Astrocyte of the hippocampus (primary cell): ENCODE measurements at regions not wholly inside any gene's neighbourhood (a gene's known extent, or its start where the extent isn't known, plus 50 kb on each side); places are given as distances from the start of the nearest gene placed in this dataset.

ENCODE experiments used
- DNase-seq: peaks from one replicate; pipeline ENCODE4 v3.0.0; 2011; ENCODE audit warnings: low read depth, low spot score

GRCh38 chr1:232207073-232207866, 422.7 kb downstream of the SIPA1L2 start:
- no peak for DNase-seq

GRCh38 chr1:232204269-232204668, 425.7 kb downstream of the SIPA1L2 start:
- no peak for DNase-seq

- DNase-seq: no peak
Observed at GRCh38 chr1:232201024-232201423, 428.9 kb downstream of the SIPA1L2 start.

- DNase-seq: no peak
Observed at GRCh38 chr1:232196042-232196441, 433.9 kb downstream of the SIPA1L2 start.

- no peak for DNase-seq
Observed at GRCh38 chr1:232194424-232194823, 435.5 kb downstream of the SIPA1L2 start.

GRCh38 chr1:232193451-232193783, 436.5 kb downstream of the SIPA1L2 start:
- no peak for DNase-seq

GRCh38 chr1:232192781-232193450, 437.0 kb downstream of the SIPA1L2 start:
- peak; percentile 19 for DNase-seq

GRCh38 chr1:232191560-232191959, 438.4 kb downstream of the SIPA1L2 start:
- DNase-seq: no peak

GRCh38 chr1:232188318-232188717, 441.6 kb downstream of the SIPA1L2 start:
- DNase-seq: no peak

- DNase-seq: no peak
Observed at GRCh38 chr1:232186931-232187330, 443.0 kb downstream of the SIPA1L2 start.

GRCh38 chr1:232184561-232185530, 445.1 kb downstream of the SIPA1L2 start:
- DNase-seq: no peak

- DNase-seq: no peak
Observed at GRCh38 chr1:232183802-232184201, 446.1 kb downstream of the SIPA1L2 start.

- DNase-seq: no peak
Observed at GRCh38 chr1:232183266-232183800, 446.6 kb downstream of the SIPA1L2 start.

- DNase-seq: no peak
Observed at GRCh38 chr1:232182236-232182635, 447.7 kb downstream of the SIPA1L2 start.

GRCh38 chr1:232180779-232181136, 449.2 kb downstream of the SIPA1L2 start:
- no peak for DNase-seq

GRCh38 chr1:232179896-232180778, 449.8 kb downstream of the SIPA1L2 start:
- no peak for DNase-seq

- DNase-seq: no peak
Observed at GRCh38 chr1:232178191-232178590, 451.7 kb downstream of the SIPA1L2 start.

GRCh38 chr1:232177438-232177837, 452.5 kb downstream of the SIPA1L2 start:
- no peak for DNase-seq

GRCh38 chr1:232176222-232176621, 453.7 kb downstream of the SIPA1L2 start:
- DNase-seq: no peak

GRCh38 chr1:232174306-232174705, 455.6 kb downstream of the SIPA1L2 start:
- DNase-seq: peak; percentile 24

- DNase-seq: no peak
Observed at GRCh38 chr1:232172563-232172962, 457.4 kb downstream of the SIPA1L2 start.
